ENCODE measurements at regions not wholly inside any gene's neighbourhood (a gene's known extent, or its start where the extent isn't known, plus 50 kb on each side); places are given as distances from the start of the nearest gene placed in this dataset.
"Not testable (repeated sequence)": the region's sequence is repeated elsewhere in the genome, so short reads cannot be mapped to it uniquely, and the experiment has no call there.

DNA sequence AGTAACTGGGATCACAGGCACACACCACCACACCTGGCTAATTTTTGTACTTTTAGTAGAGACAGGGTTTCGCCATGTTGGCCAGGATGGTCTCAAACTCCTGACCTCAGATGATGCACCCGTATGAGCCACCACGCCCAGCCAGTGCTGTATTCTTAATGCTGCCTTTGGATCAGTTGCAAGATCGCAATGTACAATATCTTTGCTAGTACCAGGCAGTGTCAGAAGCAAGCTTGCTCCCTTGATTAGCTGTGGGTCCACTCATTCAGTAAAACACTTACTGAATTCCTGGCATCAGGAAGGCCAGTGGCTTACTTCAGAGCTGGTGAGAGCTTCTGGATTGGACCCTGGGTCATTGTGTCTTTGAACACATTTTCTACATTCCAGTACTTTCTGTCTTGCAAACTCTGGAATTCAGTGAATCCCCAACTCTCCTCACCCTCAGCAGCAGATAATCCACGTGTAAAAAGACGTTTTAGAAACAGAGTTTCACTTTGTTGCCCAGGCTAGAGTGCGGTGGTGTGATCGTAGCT, 1183.7 kb downstream of the AACS start:
- no peak for DNase-seq (ENCODE audit: low read depth, low spot score)

DNA sequence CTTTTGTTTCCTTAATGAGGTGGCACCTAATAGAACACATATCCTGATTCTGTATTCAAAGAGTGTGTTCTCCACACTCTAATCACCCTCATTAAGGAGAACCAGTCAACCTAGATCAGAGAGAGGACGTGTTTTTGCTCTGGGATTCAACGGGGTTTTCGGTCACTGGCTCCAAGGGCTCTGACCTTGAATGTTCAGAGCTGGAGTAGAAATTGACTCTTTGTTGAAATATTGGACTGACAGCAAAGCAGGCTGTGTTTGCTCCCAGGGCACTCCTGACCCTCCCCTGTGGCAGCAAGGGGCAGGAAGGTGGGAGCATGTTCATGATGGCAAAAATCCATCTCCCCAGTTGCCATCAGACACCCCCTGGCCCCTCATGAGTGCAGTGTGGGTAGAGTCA, 1193.0 kb downstream of the AACS start:
- no peak for DNase-seq (ENCODE audit: low read depth, low spot score)

DNA sequence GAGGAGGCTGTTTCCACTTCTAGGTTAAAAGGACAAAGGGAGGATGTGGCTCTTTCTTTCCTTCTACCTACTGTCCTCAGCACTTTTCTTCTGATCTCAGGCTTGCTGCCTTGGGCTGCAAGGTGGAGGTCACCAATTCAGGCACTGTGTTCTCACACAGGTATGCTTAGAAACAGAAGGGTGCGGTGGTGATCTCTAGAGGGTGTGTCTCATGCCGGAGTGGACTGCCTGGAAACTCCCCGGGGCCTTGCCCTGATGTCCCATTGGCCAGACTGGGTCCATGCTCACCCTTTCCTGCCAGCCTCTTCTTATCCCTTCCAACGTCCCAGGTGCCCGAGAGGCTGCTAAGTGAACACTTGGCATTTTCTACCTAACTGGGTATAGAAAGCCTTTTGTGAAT, 1197.6 kb downstream of the AACS start:
- no peak for DNase-seq (ENCODE audit: low read depth, low spot score)

DNA sequence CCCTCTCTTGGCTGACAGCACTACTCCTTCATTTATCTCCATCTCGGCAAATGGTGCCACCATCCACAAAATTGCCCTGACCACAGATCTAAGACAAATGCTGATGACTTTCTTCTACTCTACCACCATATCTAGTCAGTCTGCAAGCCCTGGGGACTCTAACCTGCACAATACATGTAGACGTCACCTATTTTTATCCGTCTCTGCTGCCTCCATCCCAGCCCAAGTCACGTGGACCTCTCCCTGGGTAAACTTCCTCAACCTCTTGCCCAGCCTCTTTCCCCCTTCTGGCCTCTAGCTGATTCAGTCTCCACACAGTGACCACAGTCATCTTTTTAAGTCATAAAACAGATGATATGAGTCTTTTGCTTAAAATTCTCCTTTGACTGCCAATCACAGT, 1203.0 kb downstream of the AACS start:
- no peak for DNase-seq (ENCODE audit: low read depth, low spot score)

DNA sequence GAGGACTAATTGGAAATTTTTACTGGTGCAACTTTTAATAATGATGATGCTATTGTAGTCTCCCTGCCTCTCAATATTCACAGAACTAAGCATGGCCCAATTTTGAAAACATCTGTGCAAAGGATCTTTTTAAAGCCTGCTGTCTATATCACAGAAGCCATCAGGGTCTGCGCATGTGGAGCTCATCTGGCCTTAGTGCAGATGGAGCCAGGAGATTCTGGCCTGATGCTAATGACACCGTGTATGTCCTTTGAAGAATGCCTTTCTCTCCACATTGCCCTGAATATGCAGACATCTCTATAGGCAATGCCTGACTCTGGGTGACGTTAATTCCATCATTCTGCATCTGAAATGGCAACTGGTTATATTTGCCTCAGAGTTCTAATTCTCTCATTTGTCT, 1205.9 kb downstream of the AACS start:
- no peak for DNase-seq (ENCODE audit: low read depth, low spot score)

DNA sequence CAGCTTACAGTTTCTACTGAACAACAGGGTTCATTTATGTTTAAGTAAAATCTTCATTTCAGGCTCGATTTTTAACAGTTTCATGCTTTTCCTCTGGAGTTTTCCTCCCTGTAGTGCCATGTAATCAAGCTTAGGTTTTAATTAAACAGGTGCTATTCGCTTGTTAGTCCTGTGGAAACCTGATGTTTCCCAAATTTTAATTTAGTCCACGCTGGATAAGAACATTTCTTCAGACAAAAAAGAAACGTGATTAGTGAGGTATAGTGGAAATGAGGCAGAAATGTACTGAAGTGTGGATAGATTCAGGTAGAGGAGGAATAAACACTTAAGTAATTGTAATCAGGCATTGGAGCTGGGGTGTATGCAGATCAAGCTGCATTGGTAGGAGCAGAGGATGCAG, 1217.5 kb downstream of the AACS start:
- no peak for DNase-seq (ENCODE audit: low read depth, low spot score)

DNA sequence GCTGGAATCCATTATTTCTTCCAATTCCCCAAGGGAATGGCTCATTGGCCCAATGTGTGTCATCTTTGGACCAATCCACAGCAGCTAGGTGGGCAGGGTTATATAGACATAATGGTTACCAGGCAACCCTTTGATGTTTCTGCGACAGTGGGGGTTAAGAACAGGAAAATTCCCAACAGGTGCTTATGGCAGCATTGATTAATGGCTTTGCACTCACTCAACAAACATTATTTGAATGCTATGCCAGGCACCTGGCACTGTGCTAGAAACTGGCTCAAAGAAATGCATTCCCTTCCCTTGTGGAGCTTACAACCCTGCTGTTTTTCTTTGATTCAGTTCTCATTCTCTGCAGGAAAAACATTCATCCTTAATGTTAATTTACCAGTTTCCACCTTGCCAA, 1221.0 kb downstream of the AACS start:
- no peak for DNase-seq (ENCODE audit: low read depth, low spot score)

DNA sequence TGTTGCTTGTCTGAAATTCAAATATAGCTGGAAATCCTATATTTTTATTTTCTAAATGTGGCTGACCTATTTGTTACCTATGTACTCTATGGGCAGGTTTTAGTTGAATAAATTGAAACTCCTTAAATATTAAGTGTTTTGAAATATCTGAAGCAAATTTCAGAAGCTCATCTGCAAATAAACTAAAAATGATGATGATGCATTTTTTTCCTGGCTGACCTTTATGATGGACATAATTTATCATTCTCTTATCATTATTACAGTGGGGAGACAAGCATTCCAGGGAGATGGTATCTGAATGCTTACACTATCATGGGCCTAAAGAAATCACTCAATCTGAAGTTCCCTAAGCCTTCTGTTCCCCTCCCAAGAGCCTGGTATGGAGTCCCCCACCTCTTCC, 1225.2 kb downstream of the AACS start:
- no peak for DNase-seq (ENCODE audit: low read depth, low spot score)

DNA sequence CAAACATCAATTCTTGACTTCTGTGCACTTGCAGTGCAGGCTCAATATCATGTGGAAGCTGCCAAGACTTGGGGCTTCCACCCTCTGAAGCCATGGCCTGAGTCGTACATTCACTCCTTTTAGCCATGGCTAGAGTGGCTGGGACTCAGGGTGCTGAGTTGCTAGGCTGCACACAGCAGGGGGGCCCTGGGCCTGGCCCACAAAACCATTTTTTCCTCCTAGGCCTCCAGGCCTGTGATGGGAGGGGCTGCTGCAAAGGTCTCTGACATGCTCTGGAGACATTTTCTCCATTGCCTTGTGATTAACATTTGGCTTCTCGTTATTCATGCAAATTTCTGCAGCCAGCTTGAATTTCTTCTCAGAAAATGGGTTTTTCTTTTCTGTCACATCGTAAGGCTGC, 1226.8 kb downstream of the AACS start:
- DNase-seq (ENCODE audit: low read depth, low spot score), result not testable (repeated sequence)

DNA sequence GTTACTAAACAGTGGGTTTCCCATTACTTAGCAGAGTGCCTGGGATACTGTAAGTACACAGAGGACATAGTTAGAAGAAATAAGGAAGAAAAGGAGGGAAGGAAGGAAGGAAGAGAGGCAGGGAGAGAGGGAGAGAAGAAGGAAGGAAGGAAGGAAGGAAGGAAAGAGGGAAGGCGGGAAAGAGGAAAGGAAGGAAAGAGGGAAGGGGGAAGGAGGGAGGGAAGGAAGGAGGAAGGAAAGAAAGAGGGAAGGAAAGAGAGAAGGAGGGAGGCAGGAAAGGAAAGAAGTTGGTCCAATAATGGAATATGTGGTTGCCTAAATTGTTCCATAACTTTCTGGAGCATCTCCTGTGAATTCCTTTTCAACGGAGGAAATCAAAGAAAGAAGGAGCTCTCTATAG, 1230.4 kb downstream of the AACS start:
- no peak for DNase-seq (ENCODE audit: low read depth, low spot score)

DNA sequence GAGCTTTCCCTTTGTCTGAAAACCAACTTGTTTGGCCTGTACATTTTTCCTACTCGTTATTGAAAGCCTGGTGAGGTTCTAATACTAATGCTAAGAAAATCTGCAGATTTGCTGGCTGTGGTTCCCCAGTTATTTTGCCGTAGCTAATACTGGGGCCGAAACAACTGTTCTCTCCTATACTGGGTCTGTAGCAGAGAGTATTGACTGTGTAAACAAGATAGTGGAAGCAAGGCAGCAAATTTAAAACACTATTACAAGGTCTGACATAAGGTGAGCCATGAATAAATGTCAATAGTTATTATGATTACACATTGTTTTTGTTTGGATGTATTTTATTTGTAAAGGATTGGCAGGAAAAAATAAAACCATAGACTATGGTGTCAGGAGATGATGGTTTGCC, 1244.0 kb downstream of the AACS start:
- DNase-seq (ENCODE audit: low read depth, low spot score), result no peak

DNA sequence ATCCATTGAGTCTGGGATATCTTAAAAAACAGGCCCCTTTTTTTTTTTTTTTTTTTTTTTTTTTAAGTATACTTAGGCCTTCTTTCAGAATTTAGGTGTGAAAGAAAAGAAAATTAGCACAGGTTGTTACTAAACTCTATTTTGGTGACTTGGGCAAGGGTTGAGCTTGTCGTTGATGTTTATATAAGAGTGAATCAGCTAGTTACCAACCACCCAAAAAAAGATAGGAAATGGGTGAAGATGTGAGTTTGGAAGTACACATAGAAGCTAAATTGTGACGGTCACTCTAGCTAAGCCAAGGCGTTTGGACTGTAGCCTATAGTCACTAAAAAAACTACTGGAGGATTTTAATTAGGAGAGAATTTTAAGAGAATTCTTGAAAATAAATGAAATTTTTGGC, 1247.2 kb downstream of the AACS start:
- no peak for DNase-seq (ENCODE audit: low read depth, low spot score)

DNA sequence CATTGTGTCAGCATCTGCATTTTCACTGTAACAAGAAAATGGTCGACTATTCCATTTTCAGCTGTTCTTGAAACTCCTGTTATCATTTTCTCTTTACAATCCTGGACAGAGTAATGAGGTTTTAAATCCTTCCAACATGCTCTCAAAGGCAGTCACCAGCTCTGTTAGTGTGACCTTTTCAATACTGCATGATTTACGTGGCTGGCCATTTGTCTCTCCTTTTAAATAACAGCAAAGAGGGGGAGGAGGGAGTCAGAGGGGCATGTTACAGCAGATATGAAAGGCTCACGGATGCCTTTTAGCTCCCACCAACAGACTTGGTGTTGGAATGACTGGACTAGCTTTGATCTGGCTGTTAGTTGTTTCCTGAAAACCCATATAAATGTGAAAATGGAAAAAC, 1251.2 kb downstream of the AACS start:
- DNase-seq (ENCODE audit: low read depth, low spot score), result no peak

DNA sequence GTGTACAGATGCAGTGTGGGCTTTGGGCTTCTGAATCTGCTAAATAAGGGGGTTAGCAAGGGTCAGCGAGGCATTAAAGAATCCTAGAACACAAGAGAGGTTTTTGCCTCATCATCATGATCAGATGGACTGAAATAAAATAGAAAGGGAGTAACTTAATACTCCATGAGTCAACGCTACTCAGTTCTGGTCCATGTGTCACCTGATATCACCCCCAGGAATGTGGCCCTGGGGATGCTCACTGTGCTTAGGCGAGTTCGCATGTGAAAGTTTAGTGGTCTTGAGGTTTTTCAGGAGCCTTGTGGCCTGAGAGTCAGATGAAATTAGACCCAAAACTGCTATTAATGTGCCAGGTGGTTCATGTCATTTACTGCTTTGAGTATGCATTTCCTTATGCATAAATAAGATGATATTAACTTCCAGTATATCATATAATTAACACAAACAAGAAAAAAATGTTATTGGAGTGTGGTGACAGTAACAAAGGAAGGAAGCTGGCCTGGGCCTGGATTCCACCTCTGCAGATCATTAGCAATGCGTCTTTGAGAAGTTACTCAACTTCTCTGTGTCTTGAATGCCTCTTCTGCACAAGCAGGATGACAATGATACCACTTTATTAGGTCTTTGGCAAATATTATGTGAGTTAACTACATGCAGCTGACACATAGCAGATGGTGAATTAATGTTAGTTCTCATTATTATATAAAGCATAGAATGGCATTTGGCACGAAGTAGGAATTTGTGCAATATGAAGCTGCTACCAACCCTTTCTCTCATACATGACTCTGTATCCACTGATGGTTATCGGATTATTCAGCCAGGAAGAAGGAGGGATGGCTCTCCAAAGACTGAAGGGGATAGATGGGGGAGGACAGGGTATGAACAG, 1272.6 kb downstream of the AACS start:
- DNase-seq (ENCODE audit: low read depth, low spot score), result no peak

DNA sequence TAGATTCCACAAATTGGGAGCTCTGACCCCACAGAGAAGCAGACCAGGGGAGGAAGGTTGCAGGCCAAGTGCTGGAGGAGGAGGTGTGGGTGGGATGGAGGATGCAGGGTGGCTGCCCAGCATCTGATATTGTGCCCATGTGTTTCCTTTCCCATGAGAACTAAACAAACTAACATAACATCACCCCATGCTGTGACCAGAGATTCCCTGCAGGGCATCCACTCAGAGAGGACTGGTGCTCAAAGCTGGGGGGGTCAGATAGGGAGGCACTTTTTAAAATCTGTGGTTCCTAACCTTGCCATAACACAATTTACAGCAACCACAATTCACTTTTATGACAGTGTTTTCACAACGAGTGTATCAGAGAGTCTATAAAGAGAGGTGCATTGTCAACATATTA, 1277.6 kb downstream of the AACS start:
- no peak for DNase-seq (ENCODE audit: low read depth, low spot score)

DNA sequence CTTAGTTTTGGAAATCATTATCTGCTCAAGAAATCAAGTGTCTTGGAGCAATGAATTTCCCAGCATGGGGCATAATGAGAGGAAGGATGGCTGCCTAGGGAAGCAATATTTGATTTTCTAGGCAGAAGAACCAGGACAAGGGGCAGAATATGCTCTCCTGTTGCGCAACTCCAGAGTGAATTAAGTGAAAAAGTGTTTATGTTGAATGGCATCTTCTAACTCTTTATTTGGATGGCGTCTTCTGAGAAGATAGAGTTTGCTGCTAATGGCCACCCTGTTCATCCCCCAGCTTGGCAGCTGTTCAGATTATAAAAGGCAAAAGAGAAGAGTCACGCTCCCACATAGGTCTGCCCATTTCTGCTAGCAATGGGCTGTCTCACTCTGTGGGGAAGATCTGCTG, 1278.1 kb downstream of the AACS start:
- no peak for DNase-seq (ENCODE audit: low read depth, low spot score)

DNA sequence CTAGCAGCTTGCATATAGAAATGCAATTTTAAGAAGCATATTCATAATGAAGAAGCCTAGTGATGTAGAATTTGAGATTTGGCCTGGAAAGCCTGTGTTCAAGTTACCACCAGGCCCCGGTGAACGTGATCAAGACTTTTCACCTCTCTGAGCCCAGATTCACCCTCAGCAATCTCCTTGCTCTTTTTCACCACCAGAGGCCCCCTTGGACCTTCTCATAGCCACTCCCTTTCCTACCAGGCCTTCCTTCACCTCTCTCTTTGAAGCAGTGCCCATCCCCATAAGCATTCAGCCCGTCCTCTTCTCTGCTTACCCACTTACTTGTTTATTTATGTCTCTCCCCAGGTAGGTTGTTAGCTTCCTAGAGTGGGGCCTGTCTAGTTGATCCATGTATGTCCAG, 1280.9 kb downstream of the AACS start:
- no peak for DNase-seq (ENCODE audit: low read depth, low spot score)

DNA sequence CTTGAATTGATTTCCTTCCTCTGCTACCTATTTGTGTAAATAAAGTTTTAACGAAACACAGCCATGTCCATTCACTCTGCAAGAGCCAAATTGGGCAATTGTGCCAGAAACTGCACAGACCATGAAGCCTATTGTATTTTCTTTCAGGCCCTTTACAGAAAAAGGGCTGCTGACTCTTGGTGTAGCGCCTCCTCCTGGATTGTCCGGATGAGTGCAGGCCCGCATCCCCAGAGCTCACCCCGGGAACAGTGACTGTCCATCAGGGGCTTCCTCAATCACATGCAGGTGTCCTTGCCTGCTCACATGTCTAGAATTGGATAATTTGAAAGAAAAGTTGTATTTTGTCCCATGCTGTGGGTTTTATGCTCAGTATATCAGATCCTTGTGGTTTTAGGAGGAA, 1282.2 kb downstream of the AACS start:
- DNase-seq (ENCODE audit: low read depth, low spot score), result no peak

DNA sequence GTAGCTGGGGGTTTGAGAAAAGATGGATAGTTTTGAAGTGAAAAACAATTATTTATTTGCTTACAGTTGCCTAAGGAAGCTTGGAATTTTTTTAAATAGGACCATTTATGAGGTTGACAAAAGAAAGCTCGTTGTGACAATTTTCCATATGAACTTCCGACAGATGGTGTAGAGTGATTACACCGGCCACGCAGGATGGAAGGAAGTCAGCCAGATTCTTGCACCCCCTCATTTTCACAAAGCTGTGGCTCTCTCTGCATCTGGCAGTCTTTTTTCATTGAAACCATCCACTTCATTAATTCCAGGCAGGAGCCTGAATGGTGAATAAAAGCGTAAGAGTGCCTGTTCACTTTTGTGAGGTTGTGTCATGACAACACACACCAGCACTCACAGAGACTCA, 1284.1 kb downstream of the AACS start:
- DNase-seq (ENCODE audit: low read depth, low spot score), result no peak

DNA sequence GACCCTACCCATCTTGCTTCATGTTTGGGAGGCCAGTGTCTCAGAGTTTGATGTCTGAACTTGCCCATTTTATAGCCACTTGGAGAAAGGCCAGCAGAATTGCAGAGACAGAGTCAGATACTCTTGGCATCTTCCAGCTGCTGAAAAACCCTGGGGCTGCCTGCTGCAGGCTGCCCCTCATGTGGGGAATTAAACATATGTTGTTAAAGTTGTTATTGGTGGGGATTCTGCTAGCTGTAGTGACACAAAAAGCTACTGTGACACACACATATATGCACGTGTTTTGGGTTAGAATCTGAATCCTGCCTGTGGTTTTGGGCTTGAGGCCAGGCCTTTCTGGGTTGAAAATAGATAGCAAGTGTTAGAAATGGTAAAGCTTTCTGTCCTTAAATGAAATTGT, 1288.4 kb downstream of the AACS start:
- DNase-seq (ENCODE audit: low read depth, low spot score), result no peak

DNA sequence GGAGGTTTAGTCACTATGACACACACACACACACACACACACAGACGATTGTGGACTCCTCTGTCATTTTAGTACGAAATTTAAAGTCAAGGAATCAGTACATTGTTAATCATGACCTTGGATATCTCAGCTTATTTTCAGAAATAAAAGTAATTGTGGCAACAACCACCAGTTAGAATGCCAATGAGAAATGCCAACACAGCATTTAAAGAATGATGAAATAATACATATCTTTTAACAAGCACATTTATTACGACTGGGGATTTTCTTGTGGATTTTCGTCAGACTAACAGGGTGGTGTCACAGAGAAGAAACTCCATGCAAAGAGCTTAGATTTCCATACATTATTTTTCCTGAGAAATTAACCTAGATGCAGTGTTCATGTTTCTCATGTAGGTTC, 1289.4 kb downstream of the AACS start:
- no peak for DNase-seq (ENCODE audit: low read depth, low spot score)

DNA sequence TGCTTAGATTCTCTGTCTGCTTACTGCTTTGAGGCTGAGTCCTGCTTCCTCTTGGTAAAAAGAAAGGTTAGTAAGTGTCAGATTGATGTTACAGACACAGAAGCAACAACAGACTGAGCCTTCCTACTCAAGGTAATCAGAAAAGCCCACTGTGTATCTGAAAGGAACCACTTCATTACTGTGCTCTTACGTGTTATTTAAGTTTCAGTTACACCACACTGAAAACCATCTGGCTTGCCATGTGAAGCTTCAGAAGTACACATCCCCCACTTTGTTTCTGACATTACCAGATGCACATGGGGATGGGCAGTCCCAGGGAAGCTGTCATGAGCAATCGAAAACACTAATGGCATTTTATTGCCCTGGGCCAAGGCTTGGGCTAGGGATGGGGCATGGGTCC, 1290.1 kb downstream of the AACS start:
- DNase-seq (ENCODE audit: low read depth, low spot score), result no peak

DNA sequence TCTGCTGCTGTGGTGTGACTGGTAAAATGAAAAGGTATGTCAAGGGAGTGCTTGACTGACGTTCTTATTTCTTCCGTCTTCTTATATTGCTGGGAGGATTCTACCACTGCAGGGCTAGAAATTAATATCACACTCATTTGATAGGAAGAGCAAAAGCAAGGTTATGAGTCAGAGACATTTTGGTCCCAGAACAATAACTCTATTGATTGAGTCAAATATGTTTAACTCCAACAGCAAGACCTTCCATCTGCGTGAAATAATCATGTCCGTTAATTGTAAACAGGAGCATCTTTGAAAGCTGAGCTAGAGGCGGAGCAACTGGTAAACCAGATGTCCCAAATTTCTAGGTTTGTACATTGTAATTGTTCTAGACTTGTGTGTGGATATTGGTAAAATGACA, 1293.6 kb downstream of the AACS start:
- DNase-seq (ENCODE audit: low read depth, low spot score), result no peak

DNA sequence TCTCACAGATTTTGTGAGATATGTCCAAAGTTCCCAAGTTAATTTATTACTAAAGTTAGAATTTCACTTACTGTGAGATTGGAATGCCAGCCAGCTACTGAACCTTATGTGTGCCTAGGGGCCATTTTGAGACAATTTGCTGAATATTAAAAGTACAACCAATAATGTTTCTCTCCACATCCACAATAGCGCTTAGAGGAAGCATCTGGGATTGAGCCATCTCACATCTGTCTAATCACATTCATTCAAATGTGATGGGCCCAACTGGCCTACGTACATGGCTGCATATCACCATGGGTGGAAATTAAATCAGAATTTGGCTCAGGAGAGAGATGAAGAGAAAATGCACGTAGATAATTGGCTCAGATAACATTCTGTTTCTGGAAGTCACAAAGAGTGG, 1294.0 kb downstream of the AACS start:
- no peak for DNase-seq (ENCODE audit: low read depth, low spot score)
